Panc1 (cell line): ENCODE measurements at regions not wholly inside any gene's neighbourhood (a gene's known extent, or its start where the extent isn't known, plus 50 kb on each side); places are given as distances from the start of the nearest gene placed in this dataset.

ENCODE experiments used
- ATAC-seq: fragments of 200-7000 bp; cut with Tn5 transposase; 2 replicates; pipeline ENCODE4 v1.9.1; 2020; ENCODE audit warnings: mild to moderate bottlenecking, moderate library complexity
- BruUV-seq: library from RNA; stranded (reverse); fragments of 400-500 nt; replicated peaks from 2 replicates; lab custom pipeline; 2021; lab: Mats Ljungman, UMichigan
- CTCF ChIA-PET: fragments of 300-600 bp; sonication (Branson Sonifier 250); formaldehyde crosslinking; loops from one replicate; lab custom pipeline; 2022; ENCODE audit warnings: antibody characterized with exemption; lab: Charles Lee
- POLR2A ChIA-PET: fragments of 300-600 bp; sonication (Branson Sonifier 250); formaldehyde crosslinking; loops from one replicate; lab custom pipeline; 2022; ENCODE audit warnings: antibody characterized with exemption; lab: Charles Lee
- DNase-seq: peaks from one replicate; pipeline ENCODE4 v3.0.0-alpha.2; 2010; ENCODE audit warnings: low read depth, low spot score
- H3K27ac ChIP-seq: 2 replicates; pipeline ENCODE4 v1.5.1; 2011; ENCODE audit warnings: mild to moderate bottlenecking, low read length, inconsistent platforms
- H3K27me3 ChIP-seq: fragments of 200-500 bp; sonication (Bioruptor generic); 2 replicates; pipeline ENCODE4 v1.6.0; 2014; ENCODE audit warnings: low read length, inconsistent platforms; ENCODE audit not compliant: control insufficient read depth, insufficient read depth
- H3K36me3 ChIP-seq: fragments of 200-500 bp; sonication (Bioruptor generic); 2 replicates; pipeline ENCODE4 v1.5.1; 2014; ENCODE audit warnings: inconsistent platforms, mild to moderate bottlenecking, low read length, moderate library complexity; ENCODE audit not compliant: control insufficient read depth, insufficient read depth
- H3K4me1 ChIP-seq: 2 replicates; pipeline ENCODE4 v1.5.1; 2011; ENCODE audit warnings: inconsistent platforms, mild to moderate bottlenecking, low read length, moderate library complexity; ENCODE audit not compliant: control insufficient read depth, insufficient read depth
- H3K4me3 ChIP-seq, 2 experiments: 2 replicates each; pipeline ENCODE4 v1.5.1; 2011 to 2012; ENCODE audit warnings: low read depth in 2 of 2, low read length in 2 of 2, mild to moderate bottlenecking in 2 of 2, inconsistent platforms in 1 of 2, moderate library complexity in 1 of 2
- H3K9me3 ChIP-seq: fragments of 200-500 bp; sonication (Bioruptor generic); 2 replicates; pipeline ENCODE4 v1.5.1; 2014; ENCODE audit warnings: low read depth, mild to moderate bottlenecking, inconsistent platforms, low read length, moderate library complexity; ENCODE audit not compliant: control insufficient read depth, insufficient read depth
- CTCF ChIP-seq: fragments of 450-650 bp; IDR thresholded peaks from 2 replicates; pipeline ENCODE4 v1.5.1; 2017; ENCODE audit warnings: mild to moderate bottlenecking
- POLR2AphosphoS5 ChIP-seq: IDR thresholded peaks from 2 replicates; pipeline ENCODE4 v1.6.1; 2012; ENCODE audit warnings: mild to moderate bottlenecking, low read depth, low read length, moderate library complexity
- REST ChIP-seq, 2 experiments: IDR thresholded peaks; 2 replicates each; pipeline ENCODE4 v1.6.1; 2011 to 2012; ENCODE audit warnings: low read depth in 2 of 2, control low read depth in 1 of 2, low read length in 1 of 2, mild to moderate bottlenecking in 1 of 2, moderate library complexity in 1 of 2; ENCODE audit not compliant: insufficient read depth in 1 of 2
- SIN3A ChIP-seq: IDR thresholded peaks from 2 replicates; pipeline ENCODE4 v1.6.1; 2012; ENCODE audit warnings: low read depth, mild to moderate bottlenecking, low read length, moderate library complexity, borderline replicate concordance; ENCODE audit not compliant: insufficient read depth
- TCF7L2 ChIP-seq: IDR thresholded peaks from 2 replicates; pipeline ENCODE4 v1.6.1; 2011; ENCODE audit warnings: mild to moderate bottlenecking, low read depth, low read length, inconsistent platforms
- in situ Hi-C: cut with HindIII; loops from 2 replicates; pipeline ENCODE4 v1.10.0; 2016; ENCODE audit warnings: low sequenced_read_pairs, low pct_unique_long_range_greater_than_20kb
- intact Hi-C: fragments of 100-400 bp; cut with micrococcal nuclease; formaldehyde crosslinking; loops from one replicate; pipeline ENCODE4 v1.10.0; 2022; ENCODE audit not compliant: unreplicated experiment

GRCh38 chr20:50350510-50351249, 159.5 kb upstream of the PTPN1 start:
- Histone ChIP-seq H3K9me3 (no peaks in the 10 kb centered on the region), H3K27ac (no peak overlapping the region), H3K36me3 (no peaks in the 10 kb centered on the region), H3K4me3 (no peak overlapping the region), H3K4me1 (no peaks in the 10 kb centered on the region), H3K27me3 (no peaks in the 10 kb centered on the region)
- POLR2A ChIA-PET, result no interaction called here
- DNase-seq, result no peak
- CTCF ChIA-PET, result no interaction called here
- no TSS peak for BruUV-seq
- ATAC-seq, result no peak
- TF ChIP-seq POLR2AphosphoS5 (no peak), CTCF (no peak), SIN3A (no peak), REST (IDR thresholded peaks at IDR 0.05; ENCODE audit: insufficient read depth in 1 of 2, low read depth in 2 of 2, low read length in 1 of 2) (no peak), TCF7L2 (no peak)
- in situ Hi-C loops, result no loop called here
- intact Hi-C loops, result no loop called here

GRCh38 chr20:50351541-50351940, 158.6 kb upstream of the PTPN1 start:
- Histone ChIP-seq H3K4me1 (no peaks in the 10 kb centered on the region), H3K4me3 (no peak overlapping the region), H3K27ac (no peak overlapping the region), H3K36me3 (no peaks in the 10 kb centered on the region), H3K27me3 (no peaks in the 10 kb centered on the region), H3K9me3 (no peaks in the 10 kb centered on the region)
- ChIA-PET CTCF (no interaction called here), POLR2A (no interaction called here)
- DNase-seq (no peak), ATAC-seq (no peak)
- intact Hi-C loops, result no loop called here
- in situ Hi-C loops, result no loop called here
- no TSS peak for BruUV-seq
- no peak for TF ChIP-seq CTCF
- TF ChIP-seq REST (IDR thresholded peaks at IDR 0.05; ENCODE audit: insufficient read depth in 1 of 2, low read depth in 2 of 2, low read length in 1 of 2), result no peak
- no peak for TF ChIP-seq TCF7L2
- TF ChIP-seq POLR2AphosphoS5, result no peak
- TF ChIP-seq SIN3A, result no peak
